ENCODE measurements at regions not wholly inside any gene's neighbourhood (a gene's known extent, or its start where the extent isn't known, plus 50 kb on each side); places are given as distances from the start of the nearest gene placed in this dataset.
A peak's percentile ranks its signal among the peaks of the same experiment; 100 is the strongest.

DNA sequence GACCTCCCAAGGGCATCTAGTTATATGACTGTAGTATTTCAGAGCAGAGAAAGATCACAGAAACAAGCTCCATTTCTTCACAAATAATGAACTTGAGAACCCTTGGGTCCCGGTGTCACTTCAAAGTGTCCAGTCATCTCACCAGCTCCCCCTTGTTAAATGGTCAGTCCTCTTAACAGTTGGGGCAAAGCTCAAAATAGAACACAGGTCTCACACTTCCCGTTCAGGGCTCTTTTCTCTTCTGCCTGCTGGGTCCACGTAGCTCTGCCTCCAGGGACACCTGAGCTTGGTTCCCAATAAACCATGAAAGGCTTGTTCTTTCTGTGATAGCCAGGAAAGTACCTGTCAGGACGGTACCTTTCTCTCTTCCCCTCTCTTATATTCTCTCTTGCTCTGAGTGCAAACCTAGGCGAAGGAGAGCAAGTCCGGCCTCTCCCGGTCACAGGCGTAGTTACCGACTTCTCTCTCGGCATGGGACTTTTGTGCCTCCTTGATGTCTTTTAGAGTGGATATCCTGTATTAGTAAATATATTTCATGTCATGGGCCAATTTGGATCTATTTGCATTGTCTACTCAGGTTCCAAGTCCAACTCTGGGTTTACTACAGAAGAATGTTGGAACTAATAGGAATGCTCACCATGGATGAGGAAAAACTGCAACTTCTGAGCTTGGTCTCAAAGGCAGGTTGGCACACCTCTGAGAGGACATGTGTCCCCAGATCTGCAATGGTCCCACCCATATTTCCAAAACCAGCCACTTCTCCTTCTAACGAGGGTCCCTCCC lies 118.8 kb upstream of the PARP11 start:
- Mint-ChIP-seq H3K27ac (no peak overlapping the region), H3K36me3 (ENCODE audit: low read depth) (no peaks in the 10 kb centered on the region), H3K27me3 (peaks cover 19% of the 10 kb centered on the region), H3K4me1 (peaks cover 23% of the 10 kb centered on the region), H3K4me3 (no peak overlapping the region), H3K9me3 (no peaks in the 10 kb centered on the region)
- no peak for DNase-seq
- intact Hi-C loops (cut with micrococcal nuclease), result no loop called here

DNA sequence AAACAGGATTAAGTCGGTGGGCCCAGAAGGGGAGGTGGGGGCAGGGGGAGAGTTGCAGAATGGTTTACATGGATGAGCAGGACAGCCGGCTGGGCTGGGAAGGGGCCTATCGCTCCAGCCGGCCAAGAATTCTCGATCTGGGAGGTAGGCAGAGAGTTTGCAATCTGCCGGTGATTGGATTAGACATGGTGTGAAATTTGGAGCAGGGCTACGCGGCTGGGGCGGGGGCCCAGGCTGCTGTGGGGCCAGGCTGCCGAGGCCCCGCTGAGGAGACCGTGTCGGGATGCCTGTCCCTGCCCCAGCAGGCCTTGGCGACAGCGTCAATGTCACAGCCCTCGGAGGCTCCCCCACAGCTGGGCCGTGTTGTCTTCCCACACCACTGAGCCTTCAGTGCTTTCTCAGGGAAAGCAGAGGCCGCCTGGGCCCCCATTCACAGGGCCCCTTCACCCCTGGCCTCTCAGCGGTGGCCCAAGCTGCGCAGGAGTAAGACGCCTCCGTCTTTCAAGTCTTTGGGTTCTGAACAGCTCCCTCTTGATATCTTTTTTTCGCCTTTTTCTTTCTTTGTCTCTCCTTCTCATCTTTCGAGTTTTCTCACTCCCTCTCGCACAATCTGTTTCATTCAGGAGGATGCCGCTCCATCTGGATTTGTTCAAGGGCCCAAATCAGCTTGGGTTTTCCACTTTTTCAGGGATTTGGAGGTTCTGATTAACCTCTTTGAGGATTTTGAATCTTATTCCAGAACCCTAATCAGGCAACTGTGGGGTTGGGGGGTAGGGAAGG lies 117.5 kb upstream of the PARP11 start:
- no peak overlapping the region for H3K27ac Mint-ChIP-seq
- H3K4me3 Mint-ChIP-seq, result no peak overlapping the region
- intact Hi-C loops (cut with micrococcal nuclease), result no loop called here
- no peaks in the 10 kb centered on the region for H3K36me3 Mint-ChIP-seq (ENCODE audit: low read depth)
- peaks cover 23% of the 10 kb centered on the region for H3K4me1 Mint-ChIP-seq
- no peaks in the 10 kb centered on the region for H3K9me3 Mint-ChIP-seq
- peaks cover 19% of the 10 kb centered on the region for H3K27me3 Mint-ChIP-seq
- no peak for DNase-seq

DNA sequence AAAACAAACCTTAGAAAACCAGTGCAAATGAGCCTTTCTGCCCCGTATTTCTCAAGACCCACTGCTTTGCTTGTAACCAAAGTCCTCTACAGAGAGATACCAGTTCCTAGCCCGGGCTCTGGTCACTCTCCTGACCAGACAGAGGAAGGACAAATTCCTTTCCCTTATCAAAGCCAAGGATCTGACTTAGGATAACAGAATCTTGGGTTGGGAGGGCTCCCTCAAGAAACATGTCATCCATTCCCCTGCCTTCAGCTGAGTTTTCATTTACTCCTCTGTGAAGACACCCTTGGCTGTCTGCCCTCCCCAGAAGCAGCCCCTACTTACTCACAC lies 116.0 kb upstream of the PARP11 start:
- no peak for DNase-seq
- Mint-ChIP-seq H3K27ac (no peak overlapping the region), H3K36me3 (ENCODE audit: low read depth) (no peaks in the 10 kb centered on the region), H3K27me3 (peaks cover 16% of the 10 kb centered on the region), H3K4me1 (peaks cover 23% of the 10 kb centered on the region), H3K4me3 (no peak overlapping the region), H3K9me3 (no peaks in the 10 kb centered on the region)
- intact Hi-C loops (cut with micrococcal nuclease), result loop anchor here (2.0 kb wide), 1 partner anchor 14 kb away; no protein-coding TSS in a partner anchor

DNA sequence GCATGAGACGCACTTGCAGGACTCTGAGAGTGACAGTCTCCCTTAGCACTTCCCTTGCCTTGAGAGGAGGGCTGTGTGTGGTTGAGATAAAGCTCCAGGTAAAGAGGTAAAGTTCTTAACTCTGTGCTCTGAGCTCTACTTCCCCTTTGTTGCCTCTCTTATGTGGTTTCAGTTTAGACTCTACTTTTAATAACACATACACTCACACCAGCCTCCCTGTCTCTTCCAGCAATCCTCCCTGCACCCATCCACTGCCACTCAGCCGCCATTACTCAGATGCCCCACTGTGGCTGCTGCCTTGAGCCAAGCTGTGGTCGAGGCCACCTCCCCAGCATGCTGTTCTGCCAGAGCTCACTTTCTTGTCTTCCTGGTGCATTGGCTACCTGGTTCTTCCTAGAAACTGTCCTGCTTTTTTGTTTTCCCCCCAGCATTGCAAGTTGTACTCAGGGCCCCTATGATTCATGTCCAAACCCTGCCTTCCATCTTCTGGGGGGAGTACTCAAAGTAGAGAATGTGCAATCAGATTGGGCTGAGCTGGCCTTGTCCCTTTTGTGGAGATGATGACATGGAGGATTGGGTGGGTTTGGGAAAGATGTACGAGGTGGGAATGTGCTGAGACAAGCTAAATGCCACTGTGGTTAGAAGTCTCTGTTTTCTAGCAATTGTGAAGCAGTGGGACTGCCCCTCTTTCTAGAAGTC lies 115.5 kb upstream of the PARP11 start:
- Mint-ChIP-seq H3K4me3 (peak overlapping the region; percentile 49), H3K9me3 (no peaks in the 10 kb centered on the region), H3K27ac (peak overlapping the region; percentile 75), H3K36me3 (ENCODE audit: low read depth) (no peaks in the 10 kb centered on the region), H3K4me1 (peaks cover 23% of the 10 kb centered on the region), H3K27me3 (peaks cover 14% of the 10 kb centered on the region)
- DNase-seq, result peak; percentile 75
- intact Hi-C loops (cut with micrococcal nuclease), result loop anchor here (2.0 kb wide), 1 partner anchor 14 kb away; no protein-coding TSS in a partner anchor

DNA sequence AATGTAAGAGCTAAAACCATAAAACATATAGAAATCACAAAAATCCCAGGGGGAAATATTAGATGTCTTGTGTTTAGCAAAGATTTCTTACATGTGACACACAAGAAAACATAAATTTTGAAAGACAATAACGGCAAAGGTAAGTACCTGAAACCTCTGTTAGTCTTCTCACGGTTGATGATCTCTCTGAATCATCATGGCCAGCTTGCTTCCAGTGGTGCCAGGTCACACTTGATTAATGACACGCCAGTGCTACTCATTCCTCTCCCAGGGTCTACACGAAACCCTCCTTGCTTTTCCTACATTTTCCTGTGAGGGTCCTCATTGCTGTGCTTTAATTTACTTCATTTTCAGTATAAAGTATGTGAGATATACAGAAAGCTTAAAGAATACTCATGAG lies 114.4 kb upstream of the PARP11 start:
- no peaks in the 10 kb centered on the region for H3K36me3 Mint-ChIP-seq (ENCODE audit: low read depth)
- H3K9me3 Mint-ChIP-seq, result no peaks in the 10 kb centered on the region
- peaks cover 7% of the 10 kb centered on the region for H3K27me3 Mint-ChIP-seq
- H3K4me1 Mint-ChIP-seq, result peaks cover 23% of the 10 kb centered on the region
- intact Hi-C loops (cut with micrococcal nuclease), result no loop called here
- DNase-seq, result no peak
- H3K27ac Mint-ChIP-seq, result no peak overlapping the region
- H3K4me3 Mint-ChIP-seq, result no peak overlapping the region

DNA sequence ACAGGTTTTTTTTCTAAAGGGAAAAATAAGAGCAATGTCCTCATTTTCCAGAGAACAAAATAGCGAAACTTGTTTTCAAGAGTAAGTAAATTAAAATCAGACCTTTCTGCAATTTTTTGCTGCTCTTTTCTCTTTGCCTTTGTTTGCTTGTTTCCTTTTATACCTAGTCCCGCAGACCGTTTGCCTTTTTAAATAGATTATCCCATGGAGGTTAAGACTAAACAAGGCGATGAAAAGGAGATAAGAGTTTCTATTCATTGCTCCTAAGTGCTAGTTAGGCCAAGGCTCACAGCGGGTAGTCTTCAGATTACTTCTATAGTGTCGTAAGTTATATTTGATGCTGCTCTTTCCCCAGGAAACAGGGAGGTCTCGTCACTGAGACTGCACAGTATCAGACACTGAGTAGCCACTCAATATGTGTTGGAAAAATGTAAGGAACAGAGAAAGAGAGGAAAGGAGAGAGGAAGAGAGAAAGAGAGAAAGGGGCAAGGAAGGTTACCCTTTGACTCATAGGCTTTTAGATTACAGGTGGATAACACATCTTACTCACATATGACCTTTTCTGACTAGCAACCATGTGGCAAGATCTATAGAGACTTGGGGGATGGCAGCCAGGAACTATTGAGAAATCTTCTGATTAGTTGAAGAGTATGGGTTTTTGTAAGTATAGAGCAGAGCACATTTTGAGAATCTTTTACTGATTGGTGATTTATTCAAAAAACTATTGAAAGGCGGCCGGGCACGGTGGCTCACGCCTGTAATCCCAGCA lies 107.5 kb upstream of the PARP11 start:
- H3K27ac Mint-ChIP-seq, result peak overlapping the region; percentile 37
- H3K9me3 Mint-ChIP-seq, result no peaks in the 10 kb centered on the region
- H3K4me1 Mint-ChIP-seq, result peaks cover 28% of the 10 kb centered on the region
- no peaks in the 10 kb centered on the region for H3K27me3 Mint-ChIP-seq
- intact Hi-C loops (cut with micrococcal nuclease), result no loop called here
- DNase-seq, result no peak
- no peaks in the 10 kb centered on the region for H3K36me3 Mint-ChIP-seq (ENCODE audit: low read depth)
- no peak overlapping the region for H3K4me3 Mint-ChIP-seq

DNA sequence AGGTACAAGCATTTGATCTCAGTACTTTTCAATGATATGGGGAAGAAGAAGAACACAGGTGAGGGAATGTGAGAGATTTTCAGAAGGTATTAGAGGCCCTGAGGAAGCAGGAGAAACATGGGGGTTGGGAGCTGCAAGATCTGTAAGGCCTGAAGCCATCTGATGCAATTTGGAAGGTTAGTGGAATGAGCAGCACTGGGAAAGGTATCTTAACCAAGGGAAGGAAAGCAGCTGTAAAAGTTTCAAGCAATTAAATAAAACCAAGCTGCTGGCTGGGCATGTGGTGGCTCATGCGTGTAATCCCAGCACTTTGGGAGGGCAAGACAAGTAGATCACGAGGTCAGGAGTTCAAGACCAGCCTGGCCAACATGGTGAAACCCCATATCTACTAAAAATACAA lies 104.4 kb upstream of the PARP11 start:
- no peak for DNase-seq
- intact Hi-C loops (cut with micrococcal nuclease), result loop anchor here (10.0 kb wide), 1 partner anchor 167 kb away; no protein-coding TSS in a partner anchor
- Mint-ChIP-seq H3K27ac (peak overlapping the region; percentile 43), H3K4me1 (peaks cover 53% of the 10 kb centered on the region), H3K4me3 (no peak overlapping the region), H3K36me3 (ENCODE audit: low read depth) (no peaks in the 10 kb centered on the region), H3K27me3 (no peaks in the 10 kb centered on the region), H3K9me3 (no peaks in the 10 kb centered on the region)

DNA sequence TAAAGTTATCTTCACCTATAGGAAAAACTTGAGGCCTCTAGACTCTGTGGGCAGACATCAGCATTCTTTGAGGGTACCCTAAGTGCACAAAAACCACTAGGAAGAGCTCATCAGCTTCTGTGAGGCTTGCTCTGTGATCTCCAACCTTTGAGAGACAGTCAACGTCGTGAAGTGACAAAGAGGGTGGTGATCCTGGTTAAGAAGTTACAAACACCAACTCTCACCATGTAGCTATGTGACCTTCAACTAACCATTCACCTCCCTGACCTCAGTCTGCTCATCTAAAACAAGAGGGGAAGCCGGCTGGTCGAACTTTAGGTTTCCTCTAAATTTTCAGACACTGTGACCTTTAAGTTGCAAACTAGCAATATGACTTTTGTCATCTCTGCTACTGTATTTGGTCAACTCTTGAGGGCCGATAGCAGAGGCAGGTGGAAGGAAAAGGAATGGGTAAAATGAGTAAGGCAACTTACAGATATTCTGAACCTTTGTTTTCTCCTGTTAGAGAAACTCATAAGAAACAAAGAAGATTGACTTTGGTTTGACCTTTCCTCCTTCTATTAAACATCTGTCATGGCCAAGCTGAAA lies 103.2 kb upstream of the PARP11 start:
- peaks cover 2% of the 10 kb centered on the region for H3K36me3 Mint-ChIP-seq (ENCODE audit: low read depth)
- H3K9me3 Mint-ChIP-seq, result no peaks in the 10 kb centered on the region
- H3K27me3 Mint-ChIP-seq, result no peaks in the 10 kb centered on the region
- intact Hi-C loops (cut with micrococcal nuclease), result loop anchor here (1.0 to 10.0 kb wide), 2 partner anchors 168 to 297 kb away; partner anchors contain the start of gene CCND2
- peaks cover 58% of the 10 kb centered on the region for H3K4me1 Mint-ChIP-seq
- peak overlapping the region; percentile 29 for H3K4me3 Mint-ChIP-seq
- H3K27ac Mint-ChIP-seq, result peak overlapping the region; percentile 49
- DNase-seq, result no peak

DNA sequence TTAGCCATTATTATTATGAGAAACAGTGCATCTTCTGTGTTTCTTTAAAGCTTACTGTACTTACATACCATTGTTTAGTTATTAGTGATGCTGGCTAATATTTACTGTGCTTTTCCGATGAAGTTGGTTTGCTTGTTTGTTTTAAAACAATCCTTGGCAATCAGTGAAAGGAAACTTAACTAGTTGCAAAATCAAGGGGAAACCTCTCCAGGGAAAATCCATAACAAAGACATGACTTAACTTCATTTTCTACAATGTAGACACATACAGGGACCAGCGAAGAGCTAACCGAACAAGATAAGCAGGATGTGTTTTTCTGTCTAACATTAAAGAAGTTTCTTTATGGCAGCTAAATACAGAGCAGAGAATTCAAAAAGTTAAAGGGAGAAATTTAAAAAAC lies 102.5 kb upstream of the PARP11 start:
- H3K36me3 Mint-ChIP-seq (ENCODE audit: low read depth), result peaks cover 2% of the 10 kb centered on the region
- intact Hi-C loops (cut with micrococcal nuclease), result loop anchor here (1.0 to 10.0 kb wide), 3 partner anchors 13 to 298 kb away; partner anchors contain the start of gene CCND2
- DNase-seq, result no peak
- peaks cover 52% of the 10 kb centered on the region for H3K4me1 Mint-ChIP-seq
- no peaks in the 10 kb centered on the region for H3K9me3 Mint-ChIP-seq
- peak overlapping the region; percentile 10 for H3K4me3 Mint-ChIP-seq
- H3K27ac Mint-ChIP-seq, result peak overlapping the region; percentile 11
- no peaks in the 10 kb centered on the region for H3K27me3 Mint-ChIP-seq

DNA sequence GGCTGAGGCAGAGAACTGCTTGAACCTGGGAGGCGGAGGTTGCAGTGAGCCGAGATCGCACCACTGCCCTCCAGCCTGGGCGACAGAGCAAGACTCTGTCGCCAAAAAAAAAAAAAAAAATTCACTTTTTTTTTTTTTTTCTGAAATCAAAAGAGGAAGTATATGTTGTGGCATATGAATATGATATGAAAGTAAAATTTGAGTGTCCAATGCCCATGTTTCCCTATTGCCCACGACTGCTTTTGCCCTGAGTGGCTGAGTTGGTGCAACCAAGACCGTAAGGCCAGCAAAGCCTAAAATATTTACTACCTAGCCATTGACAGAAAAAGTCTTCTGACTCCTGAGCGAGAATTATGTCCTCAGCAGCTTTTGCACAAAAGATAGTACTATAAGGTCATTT lies 101.7 kb upstream of the PARP11 start:
- Mint-ChIP-seq H3K9me3 (no peaks in the 10 kb centered on the region), H3K4me1 (peaks cover 49% of the 10 kb centered on the region), H3K27me3 (no peaks in the 10 kb centered on the region), H3K36me3 (ENCODE audit: low read depth) (peaks cover 2% of the 10 kb centered on the region), H3K4me3 (no peak overlapping the region), H3K27ac (peak overlapping the region; percentile 13)
- no peak for DNase-seq
- intact Hi-C loops (cut with micrococcal nuclease), result loop anchor here (2.0 to 10.0 kb wide), 6 partner anchors 14 to 170 kb away; partner anchors contain the start of gene PARP11

DNA sequence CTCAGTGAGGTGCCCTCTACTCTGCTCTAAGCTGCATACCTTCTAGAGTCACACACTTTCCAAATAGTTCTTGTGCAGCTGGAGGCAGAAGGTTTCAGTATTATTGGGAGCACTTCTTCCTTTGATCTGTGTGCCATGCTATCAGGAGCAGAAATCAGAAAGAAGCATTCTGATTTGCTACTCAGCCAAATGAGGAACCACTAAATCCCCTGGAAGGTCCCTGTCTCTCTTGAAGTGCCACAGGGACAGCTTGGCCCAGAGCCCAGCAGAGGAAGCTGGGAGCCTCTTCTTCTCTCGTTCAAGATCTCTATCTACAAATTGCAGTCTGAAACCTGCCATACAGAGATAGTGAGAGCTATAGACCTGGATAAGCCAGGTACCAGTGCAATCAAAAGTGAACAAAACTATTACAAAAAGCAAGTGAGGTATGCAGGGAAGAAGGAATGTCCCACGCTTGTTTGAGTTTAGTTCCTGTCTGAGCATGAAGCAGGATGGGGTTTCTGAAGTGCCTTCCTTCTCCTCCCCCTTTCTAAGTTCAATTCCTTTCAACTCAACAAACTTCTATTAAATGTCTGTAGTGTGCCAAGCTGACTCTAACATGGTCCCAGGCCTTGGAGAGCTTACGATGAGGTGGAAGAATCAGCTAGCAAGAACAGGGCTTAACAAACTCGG lies 100.9 kb upstream of the PARP11 start:
- no peaks in the 10 kb centered on the region for H3K27me3 Mint-ChIP-seq
- H3K9me3 Mint-ChIP-seq, result no peaks in the 10 kb centered on the region
- peak; percentile 68 for DNase-seq
- peaks cover 49% of the 10 kb centered on the region for H3K4me1 Mint-ChIP-seq
- H3K27ac Mint-ChIP-seq, result peak overlapping the region; percentile 84
- H3K36me3 Mint-ChIP-seq (ENCODE audit: low read depth), result peaks cover 2% of the 10 kb centered on the region
- H3K4me3 Mint-ChIP-seq, result peak overlapping the region; percentile 68
- intact Hi-C loops (cut with micrococcal nuclease), result loop anchor here (1.0 to 10.0 kb wide), 7 partner anchors 15 to 303 kb away; partner anchors contain the start of gene PARP11

DNA sequence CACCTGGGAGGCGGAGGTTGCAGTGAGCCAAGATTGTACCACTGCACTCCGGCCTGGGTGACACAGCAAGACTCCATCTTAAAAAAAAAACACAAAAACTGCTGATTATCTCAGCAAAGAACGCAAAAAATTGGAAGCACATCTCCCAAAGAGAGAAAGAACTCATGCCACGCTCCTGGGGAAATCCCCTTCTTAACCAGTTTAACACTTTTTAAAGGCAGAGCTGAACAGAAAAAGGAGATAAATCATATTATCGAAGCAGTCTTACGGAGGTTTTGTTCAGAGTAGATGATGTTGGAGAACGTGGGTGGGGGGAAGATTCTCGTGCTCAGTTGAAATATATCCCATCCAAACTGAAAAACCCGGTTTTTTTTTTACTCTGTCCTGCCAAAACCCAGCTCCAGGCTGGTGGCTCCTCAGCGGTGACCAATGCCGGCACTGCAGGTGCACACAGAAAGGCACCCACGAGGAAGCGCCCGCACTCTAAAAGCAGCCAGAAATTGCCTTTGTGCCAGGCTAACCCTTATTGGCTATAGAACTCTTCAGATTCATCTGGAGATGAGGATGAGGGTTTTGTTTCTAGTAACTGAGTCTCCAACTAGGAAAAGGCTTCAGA lies 100.2 kb upstream of the PARP11 start:
- Mint-ChIP-seq H3K9me3 (no peaks in the 10 kb centered on the region), H3K4me1 (peaks cover 48% of the 10 kb centered on the region), H3K36me3 (ENCODE audit: low read depth) (peaks cover 2% of the 10 kb centered on the region), H3K4me3 (peak overlapping the region; percentile 68), H3K27me3 (peaks cover 1% of the 10 kb centered on the region), H3K27ac (peak overlapping the region; percentile 84)
- DNase-seq, result no peak
- intact Hi-C loops (cut with micrococcal nuclease), result loop anchor here (1.0 to 10.0 kb wide), 6 partner anchors 41 to 304 kb away; partner anchors contain the start of gene PARP11
